ENCODE measurements at regions not wholly inside any gene's neighbourhood (a gene's known extent, or its start where the extent isn't known, plus 50 kb on each side); places are given as distances from the start of the nearest gene placed in this dataset.
"Not testable (repeated sequence)": the region's sequence is repeated elsewhere in the genome, so short reads cannot be mapped to it uniquely, and the experiment has no call there.

DNA sequence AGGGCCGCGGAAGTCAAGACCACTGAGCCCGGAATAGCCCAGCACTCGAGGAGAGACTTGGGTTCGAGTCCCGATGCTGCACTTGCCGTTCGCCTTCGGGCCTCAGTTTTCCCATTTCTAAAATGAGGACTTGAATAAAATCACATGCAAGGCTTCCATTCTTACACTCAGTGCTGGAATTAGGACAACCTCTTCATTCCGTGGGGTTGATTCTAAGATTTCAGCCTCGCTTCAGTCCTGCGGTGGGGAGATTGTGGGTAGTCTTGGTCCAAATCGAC, 116.9 kb upstream of the SMURF2 start:
- H3K9me2 ChIP-seq; POLR2A ChIA-PET; H4K20me1 ChIP-seq (ENCODE audit: insufficient read depth); H2AFZ ChIP-seq (ENCODE audit: low read depth); H3K9me3 ChIP-seq; H3K27me3 ChIP-seq (ENCODE audit: insufficient read depth); DNase-seq; H3K79me2 ChIP-seq (ENCODE audit: insufficient read depth); H3K4me3 ChIP-seq (ENCODE audit: low read depth in 2 of 2, low read length in 1 of 2); H3K9ac ChIP-seq; H3K4me2 ChIP-seq; H3K27ac ChIP-seq (ENCODE audit: low read depth in 2 of 2, low read length in 1 of 2): not testable (repeated sequence)
- H3K4me1 ChIP-seq (ENCODE audit: control insufficient read depth in 1 of 2, insufficient read depth in 2 of 2, low read depth in 1 of 2, low read length in 1 of 2) = peaks cover 6 to 17% of the 10 kb centered on the region in 2 experiments; a peak in 3 of 4 replicates
- H3F3A ChIP-seq (replicated peaks; ENCODE audit: insufficient read depth) = peaks cover 21% of the 10 kb centered on the region
- WGBS (ENCODE audit: low lambda C conversion rate) = 95% methylated on average over 13 of the region's 13 CpGs
- CTCF ChIA-PET = interaction anchor here (0.5 kb wide), 1 partner anchor 182 kb away, joined by 4 read pairs; no protein-coding TSS in a partner anchor
- H3K36me3 ChIP-seq (replicated peaks in 1 of 2; ENCODE audit: control insufficient read depth in 1 of 2, insufficient read depth in 2 of 2, low read length in 1 of 2) = peaks cover 0 to 14% of the 10 kb centered on the region in 2 experiments

DNA sequence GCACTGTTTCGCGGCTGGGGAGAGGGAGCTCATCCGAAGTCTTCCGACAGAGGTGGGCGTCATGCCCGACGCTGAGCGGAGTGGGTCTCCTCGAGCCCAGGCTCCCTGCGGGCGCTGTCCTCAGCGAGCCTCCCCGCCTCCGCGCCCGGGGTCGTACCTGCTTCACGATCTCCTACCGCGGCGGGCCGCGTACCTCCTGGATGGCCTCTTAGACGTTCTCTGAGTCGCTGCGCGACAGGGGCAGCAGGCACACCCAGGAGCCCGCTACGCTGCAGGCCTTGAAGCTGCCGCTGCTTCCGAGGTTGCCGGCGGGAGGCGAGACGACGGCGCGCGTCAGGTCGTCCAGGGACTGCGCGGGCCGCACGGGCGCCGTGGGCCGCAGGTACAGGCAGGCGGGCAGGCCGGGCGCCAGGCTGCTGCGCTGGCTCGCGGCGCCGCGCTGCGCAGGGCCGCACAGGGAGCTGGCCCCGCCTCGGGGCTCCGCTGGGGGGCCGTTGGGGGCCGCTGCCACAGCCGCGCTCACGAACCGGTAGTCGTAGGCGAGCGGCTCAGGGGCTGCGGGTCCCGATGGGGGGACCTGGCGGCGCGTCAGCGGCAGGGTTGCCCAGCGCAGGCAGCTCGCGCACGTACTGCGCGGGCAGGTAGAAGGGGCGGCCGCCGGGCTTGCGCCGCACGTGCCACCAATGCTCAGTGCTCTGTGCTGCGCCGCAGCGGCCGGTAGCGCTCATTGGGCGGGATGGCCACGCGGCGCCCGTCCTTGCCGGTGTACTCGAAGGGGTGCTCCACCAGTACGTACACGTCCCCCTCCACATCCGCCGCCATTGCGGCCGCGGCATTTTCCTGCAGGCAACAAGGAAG, 116.4 kb upstream of the SMURF2 start:
- H3K9me3 ChIP-seq = no peaks in the 10 kb centered on the region
- TF ChIP-seq TCF12 (IDR thresholded peaks at IDR 0.05) (no peak), EZH2phosphoT487 (IDR thresholded peaks at IDR 0.05; ENCODE audit: borderline replicate concordance, low read depth) (no peak), POLR2AphosphoS5 (IDR thresholded peaks at IDR 0.05; ENCODE audit: low read depth, low read length) (no peak), RXRA (IDR thresholded peaks at IDR 0.05; ENCODE audit: borderline replicate concordance, low read depth) (no peak), MXI1 (IDR thresholded peaks at IDR 0.05; ENCODE audit: low read depth, low read length) (no peak)
- TF ChIP-seq, protein P1, sequence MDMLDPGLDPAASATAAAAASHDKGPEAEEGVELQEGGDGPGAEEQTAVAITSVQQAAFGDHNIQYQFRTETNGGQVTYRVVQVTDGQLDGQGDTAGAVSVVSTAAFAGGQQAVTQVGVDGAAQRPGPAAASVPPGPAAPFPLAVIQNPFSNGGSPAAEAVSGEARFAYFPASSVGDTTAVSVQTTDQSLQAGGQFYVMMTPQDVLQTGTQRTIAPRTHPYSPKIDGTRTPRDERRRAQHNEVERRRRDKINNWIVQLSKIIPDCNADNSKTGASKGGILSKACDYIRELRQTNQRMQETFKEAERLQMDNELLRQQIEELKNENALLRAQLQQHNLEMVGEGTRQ (IDR thresholded peaks at IDR 0.05; ENCODE audit: borderline replicate concordance, low read depth, low read length) = no peak
- TF ChIP-seq, protein P2, sequence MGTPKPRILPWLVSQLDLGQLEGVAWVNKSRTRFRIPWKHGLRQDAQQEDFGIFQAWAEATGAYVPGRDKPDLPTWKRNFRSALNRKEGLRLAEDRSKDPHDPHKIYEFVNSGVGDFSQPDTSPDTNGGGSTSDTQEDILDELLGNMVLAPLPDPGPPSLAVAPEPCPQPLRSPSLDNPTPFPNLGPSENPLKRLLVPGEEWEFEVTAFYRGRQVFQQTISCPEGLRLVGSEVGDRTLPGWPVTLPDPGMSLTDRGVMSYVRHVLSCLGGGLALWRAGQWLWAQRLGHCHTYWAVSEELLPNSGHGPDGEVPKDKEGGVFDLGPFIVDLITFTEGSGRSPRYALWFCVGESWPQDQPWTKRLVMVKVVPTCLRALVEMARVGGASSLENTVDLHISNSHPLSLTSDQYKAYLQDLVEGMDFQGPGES (IDR thresholded peaks at IDR 0.05; ENCODE audit: low read depth, low read length) = no peak
- no peaks in the 10 kb centered on the region for H3K27me3 ChIP-seq (ENCODE audit: insufficient read depth)
- POLR2A ChIA-PET = no interaction called here
- no peaks in the 10 kb centered on the region for H3K79me2 ChIP-seq (ENCODE audit: insufficient read depth)
- WGBS (ENCODE audit: low lambda C conversion rate) = 97% methylated on average over 77 of the region's 107 CpGs
- H3K4me3 ChIP-seq (ENCODE audit: low read depth in 2 of 2, low read length in 1 of 2) = no peak overlapping the region
- no peaks in the 10 kb centered on the region for H3K9me2 ChIP-seq
- H3K27ac ChIP-seq (ENCODE audit: low read depth in 2 of 2, low read length in 1 of 2) = no peak overlapping the region
- H3K36me3 ChIP-seq (replicated peaks in 1 of 2; ENCODE audit: control insufficient read depth in 1 of 2, insufficient read depth in 2 of 2, low read length in 1 of 2) = peaks cover 0 to 8% of the 10 kb centered on the region in 2 experiments
- H3F3A ChIP-seq (replicated peaks; ENCODE audit: insufficient read depth) = peaks cover 21% of the 10 kb centered on the region
- H2AFZ ChIP-seq (ENCODE audit: low read depth) = no peak overlapping the region
- H3K4me1 ChIP-seq (ENCODE audit: control insufficient read depth in 1 of 2, insufficient read depth in 2 of 2, low read depth in 1 of 2, low read length in 1 of 2) = peaks cover 6 to 17% of the 10 kb centered on the region in 2 experiments; a peak in 3 of 4 replicates
- no peaks in the 10 kb centered on the region for H4K20me1 ChIP-seq (ENCODE audit: insufficient read depth)
- peak; percentile 41 for DNase-seq
- H3K4me2 ChIP-seq = no peak overlapping the region
- no peak overlapping the region for H3K9ac ChIP-seq
- CTCF ChIA-PET = interaction anchor here (0.6 to 3.0 kb wide), 4 partner anchors 15 to 866 kb away, joined by 3 to 19 read pairs (median 8); no protein-coding TSS in a partner anchor

All from SK-N-SH (cell line).